HEK293 (cell line): ENCODE measurements at regions not wholly inside any gene's neighbourhood (a gene's known extent, or its start where the extent isn't known, plus 50 kb on each side); places are given as distances from the start of the nearest gene placed in this dataset.

Experiments
- CTCF ChIA-PET: fragments of 350-600 bp; formaldehyde crosslinking; extraction: SDS; loops from one replicate; lab custom pipeline; 2021; ENCODE audit warnings: antibody characterized with exemption; lab: Yijun Ruan, JAX
- POLR2A ChIA-PET: fragments of 300-600 bp; formaldehyde crosslinking; extraction: SDS; loops from one replicate; lab custom pipeline; 2020; ENCODE audit warnings: antibody characterized with exemption, inconsistent platforms; lab: Yijun Ruan, JAX
- H3K27ac ChIP-seq: fragments of 200-500 bp; sonication (Bioruptor generic); 2 replicates; pipeline ENCODE4 v1.5.1; 2014; ENCODE audit warnings: low read depth, low read length, control low read depth, inconsistent platforms; ENCODE audit errors: extremely low read depth
- H3K36me3 ChIP-seq, 2 experiments: fragments of 200-500 bp in 1 of 2; sonication (Bioruptor generic) in 1 of 2; 1 replicate in 1 of 2; 2 replicates in 1 of 2; pipeline ENCODE4 v1.5.1; 2014 to 2017; ENCODE audit warnings: inconsistent platforms in 2 of 2, low read length in 2 of 2; ENCODE audit not compliant: control insufficient read depth in 2 of 2, insufficient read depth in 1 of 2
- H3K4me1 ChIP-seq: fragments of 200-500 bp; sonication (Bioruptor generic); 2 replicates; pipeline ENCODE4 v1.5.1; 2014; ENCODE audit warnings: mild to moderate bottlenecking, low read length, inconsistent platforms; ENCODE audit not compliant: control insufficient read depth, insufficient read depth
- H3K4me3 ChIP-seq: 2 replicates; pipeline ENCODE4 v1.5.1; 2011; ENCODE audit warnings: low read depth, mild to moderate bottlenecking, control low read depth, low read length, moderate library complexity
- H3K9me3 ChIP-seq: fragments of 200-500 bp; sonication (Bioruptor generic); 2 replicates; pipeline ENCODE4 v1.5.1; 2014; ENCODE audit warnings: low read depth, low read length, inconsistent platforms; ENCODE audit not compliant: control insufficient read depth, insufficient read depth
- GFI1B ChIP-seq: fragments of 450-650 bp; formaldehyde crosslinking; IDR thresholded peaks from 2 replicates; pipeline ENCODE4 v1.5.1; 2016; ENCODE audit warnings: missing biosample characterization, missing genetic modification characterization
- KLF17 ChIP-seq: fragments of 450-650 bp; formaldehyde crosslinking; IDR thresholded peaks from 2 replicates; pipeline ENCODE4 v1.5.1; 2016; ENCODE audit warnings: missing biosample characterization, missing genetic modification characterization
- MYNN ChIP-seq: fragments of 450-650 bp; formaldehyde crosslinking; IDR thresholded peaks from 2 replicates; pipeline ENCODE4 v1.5.1; 2016; ENCODE audit warnings: missing biosample characterization, missing genetic modification characterization, borderline replicate concordance
- PRDM6 ChIP-seq: fragments of 450-650 bp; formaldehyde crosslinking; IDR thresholded peaks from 2 replicates; pipeline ENCODE4 v1.5.1; 2017; ENCODE audit warnings: missing biosample characterization, missing genetic modification characterization
- ZBTB10 ChIP-seq: fragments of 450-650 bp; formaldehyde crosslinking; IDR thresholded peaks from 2 replicates; pipeline ENCODE4 v1.5.1; 2016; ENCODE audit warnings: missing biosample characterization, missing genetic modification characterization
- ZFHX2 ChIP-seq: fragments of 450-650 bp; formaldehyde crosslinking; conservative IDR thresholded peaks from 2 replicates; pipeline ENCODE4 v1.5.1; 2016; ENCODE audit warnings: missing biosample characterization, missing genetic modification characterization
- ZNF133 ChIP-seq: fragments of 450-650 bp; formaldehyde crosslinking; IDR thresholded peaks from 2 replicates; pipeline ENCODE4 v1.5.1; 2016; ENCODE audit warnings: missing biosample characterization, missing genetic modification characterization
- ZNF138 ChIP-seq: fragments of 450-650 bp; formaldehyde crosslinking; IDR thresholded peaks from 2 replicates; pipeline ENCODE4 v1.5.1; 2016; ENCODE audit warnings: missing biosample characterization, missing genetic modification characterization, borderline replicate concordance
- ZNF2 ChIP-seq: fragments of 450-650 bp; formaldehyde crosslinking; IDR thresholded peaks from 2 replicates; pipeline ENCODE4 v1.5.1; 2016; ENCODE audit warnings: missing biosample characterization, missing genetic modification characterization
- ZNF350 ChIP-seq: fragments of 450-650 bp; formaldehyde crosslinking; IDR thresholded peaks from 2 replicates; pipeline ENCODE4 v1.5.0; 2017; ENCODE audit warnings: missing biosample characterization, mild to moderate bottlenecking, missing genetic modification characterization
- ZNF549 ChIP-seq: fragments of 450-650 bp; IDR thresholded peaks from 2 replicates; pipeline ENCODE4 v1.5.1; 2018; ENCODE audit warnings: missing biosample characterization, missing genetic modification characterization, mild to moderate bottlenecking, inconsistent platforms, moderate library complexity
- ZNF626 ChIP-seq: fragments of 450-650 bp; sonication (Bioruptor Pico); formaldehyde crosslinking; IDR thresholded peaks from 2 replicates; pipeline ENCODE4 v1.5.1; 2018; ENCODE audit warnings: missing biosample characterization, missing genetic modification characterization, inconsistent platforms
- ZNF677 ChIP-seq: fragments of 450-650 bp; IDR thresholded peaks from 2 replicates; pipeline ENCODE4 v1.5.0; 2018; ENCODE audit warnings: missing biosample characterization, mild to moderate bottlenecking, missing genetic modification characterization, moderate library complexity
- ZNF837 ChIP-seq: fragments of 450-650 bp; formaldehyde crosslinking; IDR thresholded peaks from 2 replicates; pipeline ENCODE4 v1.5.1; 2016; ENCODE audit warnings: missing biosample characterization, missing genetic modification characterization
- ZNF843 ChIP-seq: fragments of 450-650 bp; formaldehyde crosslinking; IDR thresholded peaks from 2 replicates; pipeline ENCODE4 v1.5.1; 2016; ENCODE audit warnings: missing biosample characterization, missing genetic modification characterization
- ZSCAN30 ChIP-seq: fragments of 450-650 bp; IDR thresholded peaks from 2 replicates; pipeline ENCODE4 v1.5.1; 2018; ENCODE audit warnings: missing biosample characterization, mild to moderate bottlenecking, missing genetic modification characterization, moderate library complexity
- ZXDB ChIP-seq: fragments of 450-650 bp; formaldehyde crosslinking; IDR thresholded peaks from 2 replicates; pipeline ENCODE4 v1.5.1; 2016; ENCODE audit warnings: missing biosample characterization, missing genetic modification characterization
- TF ChIP-seq, protein P1 (sequence below): fragments of 450-650 bp; IDR thresholded peaks from 2 replicates; pipeline ENCODE4 v1.5.1; 2018; ENCODE audit warnings: missing biosample characterization, missing genetic modification characterization
- TF ChIP-seq, protein P2 (sequence below): fragments of 450-650 bp; formaldehyde crosslinking; IDR thresholded peaks from 2 replicates; pipeline ENCODE4 v1.5.0; 2017; ENCODE audit warnings: missing biosample characterization, missing genetic modification characterization, borderline replicate concordance

GRCh38 chr5:82376307-82376706 is 98.2 kb upstream of the RPS23 start (continued):
- TF ChIP-seq ZBTB10: no peak
- TF ChIP-seq ZFHX2 (tag by site-specific recombination): no peak
- TF ChIP-seq ZNF843 (tag by site-specific recombination): no peak
- no peak for TF ChIP-seq ZNF138
- TF ChIP-seq, protein P1, sequence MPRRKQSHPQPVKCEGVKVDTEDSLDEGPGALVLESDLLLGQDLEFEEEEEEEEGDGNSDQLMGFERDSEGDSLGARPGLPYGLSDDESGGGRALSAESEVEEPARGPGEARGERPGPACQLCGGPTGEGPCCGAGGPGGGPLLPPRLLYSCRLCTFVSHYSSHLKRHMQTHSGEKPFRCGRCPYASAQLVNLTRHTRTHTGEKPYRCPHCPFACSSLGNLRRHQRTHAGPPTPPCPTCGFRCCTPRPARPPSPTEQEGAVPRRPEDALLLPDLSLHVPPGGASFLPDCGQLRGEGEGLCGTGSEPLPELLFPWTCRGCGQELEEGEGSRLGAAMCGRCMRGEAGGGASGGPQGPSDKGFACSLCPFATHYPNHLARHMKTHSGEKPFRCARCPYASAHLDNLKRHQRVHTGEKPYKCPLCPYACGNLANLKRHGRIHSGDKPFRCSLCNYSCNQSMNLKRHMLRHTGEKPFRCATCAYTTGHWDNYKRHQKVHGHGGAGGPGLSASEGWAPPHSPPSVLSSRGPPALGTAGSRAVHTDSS (tag by site-specific recombination): no peak
- no peak for TF ChIP-seq ZSCAN30 (tag by site-specific recombination)
- no peak for TF ChIP-seq ZNF133

- Histone ChIP-seq H3K4me1 (no peaks in the 10 kb centered on the region), H3K36me3 (no peaks in the 10 kb centered on the region), H3K9me3 (no peaks in the 10 kb centered on the region), H3K4me3 (no peak overlapping the region), H3K27ac (no peak overlapping the region)
- ChIA-PET POLR2A (no interaction called here), CTCF (no interaction called here)
- TF ChIP-seq ZNF350 (no peak), PRDM6 (0 out of 2 replicates have a peak, but pooled peaks have one; percentile 21)
Observed at GRCh38 chr5:82375488-82376244, 97.5 kb upstream of the RPS23 start.

DNA sequence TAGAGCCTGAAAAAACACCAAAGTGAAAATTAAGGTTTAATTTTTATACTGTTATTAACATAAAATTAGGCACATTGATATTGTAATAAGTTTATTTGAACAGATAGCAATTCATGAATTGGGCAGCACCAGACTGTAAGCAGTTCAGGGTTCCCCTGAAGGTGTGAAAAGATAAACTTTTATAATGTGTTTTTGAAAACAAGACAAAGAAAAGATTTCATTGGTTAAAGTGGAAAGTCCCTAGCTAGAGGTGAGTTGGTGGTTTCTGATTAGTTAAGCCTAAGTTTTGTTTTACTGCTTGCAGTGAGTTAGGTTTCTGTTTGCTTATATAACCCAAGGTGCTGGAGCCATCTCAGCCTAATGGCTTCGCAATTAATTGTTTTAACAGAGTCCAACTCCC is 96.5 kb upstream of the RPS23 start:
- Histone ChIP-seq H3K27ac (no peak overlapping the region), H3K4me1 (no peaks in the 10 kb centered on the region), H3K4me3 (no peak overlapping the region), H3K9me3 (no peaks in the 10 kb centered on the region), H3K36me3 (no peaks in the 10 kb centered on the region)
- ChIA-PET CTCF (no interaction called here), POLR2A (no interaction called here)
- TF ChIP-seq ZNF549 (tag by site-specific recombination) (peak; percentile 99), ZNF2 (tag by site-specific recombination) (no peak)

DNA sequence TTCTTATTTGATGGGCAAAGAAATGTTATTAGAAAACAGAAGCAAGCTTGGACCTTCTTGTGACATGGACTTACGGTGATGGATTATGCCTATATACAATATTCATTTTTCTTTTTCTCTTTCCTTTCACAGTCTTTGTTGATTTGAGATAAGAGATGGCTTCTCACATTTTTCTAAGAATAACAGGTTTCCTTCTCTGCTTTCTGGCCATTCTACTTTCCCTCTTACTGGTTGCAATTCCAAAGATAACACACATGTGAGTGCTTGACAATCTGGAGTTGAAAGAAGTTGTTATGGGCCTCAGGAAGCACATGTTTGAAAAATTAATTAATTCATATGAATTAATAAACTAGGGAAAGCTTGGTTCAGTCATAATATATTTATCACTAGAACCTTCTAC is 89.8 kb upstream of the RPS23 start:
- Histone ChIP-seq H3K36me3 (no peaks in the 10 kb centered on the region), H3K9me3 (no peaks in the 10 kb centered on the region), H3K4me3 (no peak overlapping the region), H3K27ac (no peak overlapping the region), H3K4me1 (no peaks in the 10 kb centered on the region)
- POLR2A ChIA-PET: interaction anchor here (1.2 kb wide), 1 partner anchor 27 kb away, joined by 3 read pairs; no protein-coding TSS in a partner anchor
- CTCF ChIA-PET: interaction anchor here (0.6 to 1.6 kb wide), 2 partner anchors 18 to 401 kb away, joined by 3 to 7 read pairs; no protein-coding TSS in a partner anchor
- TF ChIP-seq, protein P2, sequence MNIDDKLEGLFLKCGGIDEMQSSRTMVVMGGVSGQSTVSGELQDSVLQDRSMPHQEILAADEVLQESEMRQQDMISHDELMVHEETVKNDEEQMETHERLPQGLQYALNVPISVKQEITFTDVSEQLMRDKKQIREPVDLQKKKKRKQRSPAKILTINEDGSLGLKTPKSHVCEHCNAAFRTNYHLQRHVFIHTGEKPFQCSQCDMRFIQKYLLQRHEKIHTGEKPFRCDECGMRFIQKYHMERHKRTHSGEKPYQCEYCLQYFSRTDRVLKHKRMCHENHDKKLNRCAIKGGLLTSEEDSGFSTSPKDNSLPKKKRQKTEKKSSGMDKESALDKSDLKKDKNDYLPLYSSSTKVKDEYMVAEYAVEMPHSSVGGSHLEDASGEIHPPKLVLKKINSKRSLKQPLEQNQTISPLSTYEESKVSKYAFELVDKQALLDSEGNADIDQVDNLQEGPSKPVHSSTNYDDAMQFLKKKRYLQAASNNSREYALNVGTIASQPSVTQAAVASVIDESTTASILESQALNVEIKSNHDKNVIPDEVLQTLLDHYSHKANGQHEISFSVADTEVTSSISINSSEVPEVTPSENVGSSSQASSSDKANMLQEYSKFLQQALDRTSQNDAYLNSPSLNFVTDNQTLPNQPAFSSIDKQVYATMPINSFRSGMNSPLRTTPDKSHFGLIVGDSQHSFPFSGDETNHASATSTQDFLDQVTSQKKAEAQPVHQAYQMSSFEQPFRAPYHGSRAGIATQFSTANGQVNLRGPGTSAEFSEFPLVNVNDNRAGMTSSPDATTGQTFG (tag by site-specific recombination): no peak
- TF ChIP-seq MYNN (tag by site-specific recombination): no peak
- no peak for TF ChIP-seq ZXDB (tag by site-specific recombination)
- TF ChIP-seq ZNF677 (tag by site-specific recombination): no peak
- TF ChIP-seq KLF17 (tag by site-specific recombination): no peak
- TF ChIP-seq GFI1B (tag by site-specific recombination): no peak
- no peak for TF ChIP-seq ZNF626 (tag by site-specific recombination)
- TF ChIP-seq ZNF837: no peak
